ENCODE measurements at regions not wholly inside any gene's neighbourhood (a gene's known extent, or its start where the extent isn't known, plus 50 kb on each side); places are given as distances from the start of the nearest gene placed in this dataset.

GRCh38 chr13:59442944-59443486 is 720.7 kb downstream of the DIAPH3 start:
- TF ChIP-seq CTCF (IDR thresholded peaks at IDR 0.05; ENCODE audit: poor library complexity, severe bottlenecking) = no peak
- TF ChIP-seq EZH2 (IDR thresholded peaks at IDR 0.05; ENCODE audit: borderline replicate concordance, insufficient read depth, low read length, poor library complexity, severe bottlenecking) = no peak
- TF ChIP-seq SMC3 (conservative IDR thresholded peaks at IDR 0.05; ENCODE audit: poor library complexity) = no peak
- no peak for TF ChIP-seq EP300 (conservative IDR thresholded peaks at IDR 0.05; ENCODE audit: poor library complexity, severe bottlenecking)
- no peak for TF ChIP-seq REST (IDR thresholded peaks at IDR 0.05; ENCODE audit: borderline replicate concordance)
- no peak for TF ChIP-seq POLR2AphosphoS5 (IDR thresholded peaks at IDR 0.05)
